IMR-90 (cell line): ENCODE measurements at regions not wholly inside any gene's neighbourhood (a gene's known extent, or its start where the extent isn't known, plus 50 kb on each side); places are given as distances from the start of the nearest gene placed in this dataset.

ENCODE experiments used
- ATAC-seq: fragments of 200-7000 bp; cut with Tn5 transposase; 2 replicates; pipeline ENCODE4 v1.9.1; 2020; ENCODE audit warnings: low read depth, mild to moderate bottlenecking, moderate library complexity
- BruUV-seq: library from RNA; stranded (reverse); fragments of 400-500 nt; replicated peaks from 2 replicates; lab custom pipeline; 2021; lab: Mats Ljungman, UMichigan
- CTCF ChIA-PET: fragments of 300-600 bp; formaldehyde crosslinking; extraction: SDS; loops from one replicate; lab custom pipeline; 2021; ENCODE audit warnings: antibody characterized with exemption; lab: Yijun Ruan, JAX
- POLR2A ChIA-PET: fragments of 300-600 bp; sonication (Branson Sonifier 250); formaldehyde crosslinking; loops from one replicate; lab custom pipeline; 2022; ENCODE audit warnings: antibody characterized with exemption; ENCODE audit not compliant: unreplicated experiment; lab: Charles Lee
- DNase-seq: peaks from one replicate; pipeline ENCODE4 v3.0.0; 2013
- H2AFZ ChIP-seq: replicated peaks from 2 replicates; pipeline ENCODE3; 2013; ENCODE audit warnings: low read length, mild to moderate bottlenecking; ENCODE audit not compliant: poor library complexity
- H2AK5ac ChIP-seq: 2 replicates; pipeline ENCODE4 v1.6.1; 2013; ENCODE audit warnings: low read depth, low read length, inconsistent platforms
- H2AK9ac ChIP-seq: replicated peaks from 2 replicates; pipeline ENCODE3; 2013; ENCODE audit warnings: mild to moderate bottlenecking, low read depth, low read length, moderate library complexity; ENCODE audit not compliant: poor library complexity
- H2BK120ac ChIP-seq: 2 replicates; pipeline ENCODE4 v1.6.1; 2013; ENCODE audit warnings: low read depth, low read length, inconsistent platforms
- H2BK15ac ChIP-seq: 3 replicates; pipeline ENCODE4 v1.6.1; 2013; ENCODE audit warnings: low read depth, low read length, inconsistent platforms
- H2BK20ac ChIP-seq: 2 replicates; pipeline ENCODE4 v1.6.1; 2013; ENCODE audit warnings: low read depth, mild to moderate bottlenecking, inconsistent platforms, low read length, moderate library complexity
- H2BK5ac ChIP-seq: 2 replicates; pipeline ENCODE4 v1.6.1; 2013; ENCODE audit warnings: mild to moderate bottlenecking, low read depth, low read length, inconsistent platforms; ENCODE audit not compliant: poor library complexity, severe bottlenecking
- H3K14ac ChIP-seq: replicated peaks from 2 replicates; pipeline ENCODE4 v1.6.1; 2013; ENCODE audit warnings: low read depth, low read length, inconsistent platforms
- H3K18ac ChIP-seq: 2 replicates; pipeline ENCODE4 v1.6.1; 2013; ENCODE audit warnings: low read depth, low read length, control low read depth
- H3K23ac ChIP-seq: 2 replicates; pipeline ENCODE4 v1.6.1; 2013; ENCODE audit warnings: low read depth, low read length, inconsistent platforms
- H3K27ac ChIP-seq: 2 replicates; pipeline ENCODE4 v1.5.1; 2013; ENCODE audit warnings: mild to moderate bottlenecking, control low read depth, low read length; ENCODE audit not compliant: insufficient read depth
- H3K27me3 ChIP-seq: 2 replicates; pipeline ENCODE4 v1.6.1; 2013; ENCODE audit warnings: low read length; ENCODE audit not compliant: control insufficient read depth, insufficient read depth
- H3K36me3 ChIP-seq: 2 replicates; pipeline ENCODE4 v1.6.1; 2013; ENCODE audit warnings: low read length, mixed read lengths; ENCODE audit not compliant: control insufficient read depth, insufficient read depth
- H3K4ac ChIP-seq: 2 replicates; pipeline ENCODE4 v1.6.1; 2013; ENCODE audit warnings: low read depth, low read length, inconsistent platforms
- H3K4me1 ChIP-seq: 2 replicates; pipeline ENCODE4 v1.6.1; 2013; ENCODE audit warnings: low read length, mixed read lengths; ENCODE audit not compliant: control insufficient read depth, insufficient read depth
- H3K4me2 ChIP-seq: 2 replicates; pipeline ENCODE4 v1.6.1; 2013; ENCODE audit warnings: low read depth, mild to moderate bottlenecking, control low read depth, low read length, moderate library complexity
- H3K4me3 ChIP-seq: 2 replicates; pipeline ENCODE4 v1.5.1; 2013; ENCODE audit warnings: low read depth, mild to moderate bottlenecking, control low read depth, low read length, moderate library complexity; ENCODE audit not compliant: insufficient read depth
- H3K56ac ChIP-seq: 2 replicates; pipeline ENCODE4 v1.6.1; 2013; ENCODE audit warnings: low read length, inconsistent platforms; ENCODE audit not compliant: insufficient read depth; ENCODE audit errors: extremely low read depth
- H3K79me1 ChIP-seq, 2 experiments: 2 replicates each; pipeline ENCODE4 v1.6.1; 2013; ENCODE audit warnings: low read length in 2 of 2, inconsistent platforms in 1 of 2, low read depth in 1 of 2
- H3K9ac ChIP-seq: 2 replicates; pipeline ENCODE4 v1.6.1; 2013; ENCODE audit warnings: low read depth, low read length, control low read depth
- H3K9me1 ChIP-seq: 2 replicates; pipeline ENCODE4 v1.6.1; 2013; ENCODE audit warnings: low read length, inconsistent platforms; ENCODE audit not compliant: insufficient read depth
- H3K9me3 ChIP-seq: 2 replicates; pipeline ENCODE4 v1.6.1; 2013; ENCODE audit warnings: low read length; ENCODE audit not compliant: control insufficient read depth, insufficient read depth
- H4K20me1 ChIP-seq: 2 replicates; pipeline ENCODE4 v1.6.1; 2013; ENCODE audit warnings: low read length, inconsistent platforms; ENCODE audit not compliant: insufficient read depth
- H4K5ac ChIP-seq: 2 replicates; pipeline ENCODE4 v1.6.1; 2013; ENCODE audit warnings: mild to moderate bottlenecking, low read depth, low read length, control low read depth
- H4K8ac ChIP-seq, 2 experiments: 2 replicates each; pipeline ENCODE4 v1.6.1; 2013; ENCODE audit warnings: low read depth in 2 of 2, low read length in 2 of 2, control low read depth in 1 of 2, inconsistent platforms in 1 of 2
- H4K91ac ChIP-seq: 2 replicates; pipeline ENCODE4 v1.6.1; 2013; ENCODE audit warnings: low read depth, low read length, inconsistent platforms; ENCODE audit not compliant: insufficient read depth
- SMC3 ChIP-seq: fragments of 150-350 bp; IDR thresholded peaks from 2 replicates; pipeline ENCODE4 v1.6.1; 2016; ENCODE audit warnings: low read depth, mild to moderate bottlenecking, antibody characterized with exemption, low read length, moderate library complexity
- WGBS, 2 experiments: methylation state at CpG; one replicate each; pipeline versions ENCODE4 v1.1.5 to v1.1.7; 2013; ENCODE audit warnings: missing lambda C conversion rate in 2 of 2; ENCODE audit not compliant: insufficient read length in 1 of 2; ENCODE audit errors: extremely low coverage in 2 of 2; 5-methylcytosine and 5-hydroxymethylcytosine counted together
- dilution Hi-C: fragments of 300-500 bp; cut with HindIII; formaldehyde crosslinking; loops from one replicate; pipeline ENCODE4 v1.14.3; 2018; ENCODE audit warnings: low sequenced_read_pairs; ENCODE audit not compliant: unreplicated experiment
- in situ Hi-C: fragments of 300-500 bp; cut with MboI; formaldehyde crosslinking; loops from 3 replicates; pipeline ENCODE4 v1.14.3; 2019; ENCODE audit warnings: low sequenced_read_pairs, inconsistent platforms, mixed read lengths
- intact Hi-C: fragments of 100-400 bp; cut with micrococcal nuclease; formaldehyde crosslinking; loops from 2 replicates; pipeline ENCODE4 v1.10.0; 2022
- TF ChIP-seq, protein P1 (sequence below): fragments of 150-350 bp; IDR thresholded peaks from 2 replicates; pipeline ENCODE4 v1.6.1; 2016; ENCODE audit warnings: low read depth, mild to moderate bottlenecking, low read length, moderate library complexity, borderline replicate concordance
- TF ChIP-seq, protein P2 (sequence below): conservative IDR thresholded peaks from 2 replicates; pipeline ENCODE4 v1.5.1; 2012; ENCODE audit warnings: mild to moderate bottlenecking, low read depth, low read length, improper control_type of control experiment

DNA sequence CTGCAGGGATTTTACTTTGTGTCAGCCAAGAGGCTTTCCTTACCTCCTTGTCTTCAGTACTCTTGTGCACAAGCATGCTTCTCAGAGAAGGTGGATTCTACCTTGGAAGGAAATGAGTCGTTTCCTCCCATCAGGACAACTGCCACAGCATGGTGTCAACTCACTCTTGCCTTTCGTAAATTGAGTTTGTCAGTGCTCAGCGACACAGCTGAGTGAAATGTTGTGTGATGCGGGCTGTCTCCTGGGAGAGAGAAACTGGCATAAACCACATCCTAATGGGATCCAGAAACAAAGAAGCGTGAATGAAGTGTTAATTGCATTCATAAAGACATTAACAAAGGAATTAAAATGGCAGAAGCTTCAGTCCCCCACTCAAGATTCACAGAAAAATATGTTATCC lies 51.5 kb upstream of the SLC22A15 start:
- no peak overlapping the region for H3K56ac ChIP-seq
- no peak overlapping the region for H3K23ac ChIP-seq
- no peak overlapping the region for H2AK9ac ChIP-seq
- in situ Hi-C loops: no loop called here
- dilution Hi-C loops: no loop called here
- H2AK5ac ChIP-seq: no peak overlapping the region
- POLR2A ChIA-PET: no interaction called here
- CTCF ChIA-PET: interaction anchor here (1.2 kb wide), 1 partner anchor 79 kb away, joined by 5 read pairs; no protein-coding TSS in a partner anchor
- no TSS peak for BruUV-seq
- H3K79me1 ChIP-seq: no peaks in the 10 kb centered on the region
- TF ChIP-seq, protein P1, sequence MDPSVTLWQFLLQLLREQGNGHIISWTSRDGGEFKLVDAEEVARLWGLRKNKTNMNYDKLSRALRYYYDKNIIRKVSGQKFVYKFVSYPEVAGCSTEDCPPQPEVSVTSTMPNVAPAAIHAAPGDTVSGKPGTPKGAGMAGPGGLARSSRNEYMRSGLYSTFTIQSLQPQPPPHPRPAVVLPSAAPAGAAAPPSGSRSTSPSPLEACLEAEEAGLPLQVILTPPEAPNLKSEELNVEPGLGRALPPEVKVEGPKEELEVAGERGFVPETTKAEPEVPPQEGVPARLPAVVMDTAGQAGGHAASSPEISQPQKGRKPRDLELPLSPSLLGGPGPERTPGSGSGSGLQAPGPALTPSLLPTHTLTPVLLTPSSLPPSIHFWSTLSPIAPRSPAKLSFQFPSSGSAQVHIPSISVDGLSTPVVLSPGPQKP: no peak
- TF ChIP-seq SMC3: no peak
- TF ChIP-seq, protein P2, sequence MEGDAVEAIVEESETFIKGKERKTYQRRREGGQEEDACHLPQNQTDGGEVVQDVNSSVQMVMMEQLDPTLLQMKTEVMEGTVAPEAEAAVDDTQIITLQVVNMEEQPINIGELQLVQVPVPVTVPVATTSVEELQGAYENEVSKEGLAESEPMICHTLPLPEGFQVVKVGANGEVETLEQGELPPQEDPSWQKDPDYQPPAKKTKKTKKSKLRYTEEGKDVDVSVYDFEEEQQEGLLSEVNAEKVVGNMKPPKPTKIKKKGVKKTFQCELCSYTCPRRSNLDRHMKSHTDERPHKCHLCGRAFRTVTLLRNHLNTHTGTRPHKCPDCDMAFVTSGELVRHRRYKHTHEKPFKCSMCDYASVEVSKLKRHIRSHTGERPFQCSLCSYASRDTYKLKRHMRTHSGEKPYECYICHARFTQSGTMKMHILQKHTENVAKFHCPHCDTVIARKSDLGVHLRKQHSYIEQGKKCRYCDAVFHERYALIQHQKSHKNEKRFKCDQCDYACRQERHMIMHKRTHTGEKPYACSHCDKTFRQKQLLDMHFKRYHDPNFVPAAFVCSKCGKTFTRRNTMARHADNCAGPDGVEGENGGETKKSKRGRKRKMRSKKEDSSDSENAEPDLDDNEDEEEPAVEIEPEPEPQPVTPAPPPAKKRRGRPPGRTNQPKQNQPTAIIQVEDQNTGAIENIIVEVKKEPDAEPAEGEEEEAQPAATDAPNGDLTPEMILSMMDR: no peak
- H4K20me1 ChIP-seq: no peaks in the 10 kb centered on the region
- H3K36me3 ChIP-seq: no peaks in the 10 kb centered on the region
- DNase-seq (no peak), ATAC-seq (no peak)
- H2BK5ac ChIP-seq: no peak overlapping the region
- no peak overlapping the region for H4K5ac ChIP-seq
- H3K4me2 ChIP-seq: no peak overlapping the region
- no CpG with 5 or more reads among the region's 5 CpGs for WGBS, 2 experiments
- H3K9me1 ChIP-seq: no peaks in the 10 kb centered on the region
- no peak overlapping the region for H2BK120ac ChIP-seq
- no peak overlapping the region for H4K8ac ChIP-seq
- H3K14ac ChIP-seq: no peak overlapping the region
- intact Hi-C loops: no loop called here
- H2AFZ ChIP-seq: no peak overlapping the region
- no peak overlapping the region for H3K4ac ChIP-seq
- no peak overlapping the region for H2BK15ac ChIP-seq
- H2BK20ac ChIP-seq: no peak overlapping the region
- no peak overlapping the region for H3K9ac ChIP-seq
- no peak overlapping the region for H4K91ac ChIP-seq
- H3K27me3 ChIP-seq: peaks cover 2% of the 10 kb centered on the region; the same call in 1 of the 2 replicates
- no peak overlapping the region for H3K27ac ChIP-seq
- no peak overlapping the region for H3K4me3 ChIP-seq
- no peaks in the 10 kb centered on the region for H3K9me3 ChIP-seq
- no peaks in the 10 kb centered on the region for H3K4me1 ChIP-seq
- H3K18ac ChIP-seq: no peak overlapping the region
